Transverse colon (tissue), 4 donors: ENCODE measurements at regions not wholly inside any gene's neighbourhood (a gene's known extent, or its start where the extent isn't known, plus 50 kb on each side); places are given as distances from the start of the nearest gene placed in this dataset.
"Not testable (repeated sequence)": the region's sequence is repeated elsewhere in the genome, so short reads cannot be mapped to it uniquely, and the experiment has no call there.

Experiments
- EP300 ChIP-seq: sonication (generic); formaldehyde crosslinking; IDR thresholded peaks from one replicate; pipeline ENCODE4 v1.6.1; 2017; ENCODE audit warnings: antibody characterized with exemption, low read depth
- POLR2A ChIP-seq: fragments of 450-650 bp; IDR thresholded peaks from one replicate; pipeline ENCODE4 v1.6.1; 2016; ENCODE audit warnings: antibody characterized with exemption, mild to moderate bottlenecking, moderate library complexity
- POLR2AphosphoS5 ChIP-seq, 3 donors: sonication (generic); formaldehyde crosslinking; IDR thresholded peaks; one replicate each; pipeline ENCODE4 v1.6.1; 2016; ENCODE audit warnings: antibody characterized with exemption in 3 of 3
- TF ChIP-seq, protein P1 (sequence below), 5 experiments: fragments of 200-600 bp in 3 of 5; fragments of 450-650 bp in 2 of 5; sonication (generic) in 3 of 5; IDR thresholded peaks; 1 replicate in 2 of 5; 2 replicates in 3 of 5; pipeline ENCODE4 v1.5.1; 2016 to 2017; ENCODE audit warnings: antibody characterized with exemption in 5 of 5, inconsistent platforms in 3 of 5, mild to moderate bottlenecking in 2 of 5, moderate library complexity in 1 of 5

DNA sequence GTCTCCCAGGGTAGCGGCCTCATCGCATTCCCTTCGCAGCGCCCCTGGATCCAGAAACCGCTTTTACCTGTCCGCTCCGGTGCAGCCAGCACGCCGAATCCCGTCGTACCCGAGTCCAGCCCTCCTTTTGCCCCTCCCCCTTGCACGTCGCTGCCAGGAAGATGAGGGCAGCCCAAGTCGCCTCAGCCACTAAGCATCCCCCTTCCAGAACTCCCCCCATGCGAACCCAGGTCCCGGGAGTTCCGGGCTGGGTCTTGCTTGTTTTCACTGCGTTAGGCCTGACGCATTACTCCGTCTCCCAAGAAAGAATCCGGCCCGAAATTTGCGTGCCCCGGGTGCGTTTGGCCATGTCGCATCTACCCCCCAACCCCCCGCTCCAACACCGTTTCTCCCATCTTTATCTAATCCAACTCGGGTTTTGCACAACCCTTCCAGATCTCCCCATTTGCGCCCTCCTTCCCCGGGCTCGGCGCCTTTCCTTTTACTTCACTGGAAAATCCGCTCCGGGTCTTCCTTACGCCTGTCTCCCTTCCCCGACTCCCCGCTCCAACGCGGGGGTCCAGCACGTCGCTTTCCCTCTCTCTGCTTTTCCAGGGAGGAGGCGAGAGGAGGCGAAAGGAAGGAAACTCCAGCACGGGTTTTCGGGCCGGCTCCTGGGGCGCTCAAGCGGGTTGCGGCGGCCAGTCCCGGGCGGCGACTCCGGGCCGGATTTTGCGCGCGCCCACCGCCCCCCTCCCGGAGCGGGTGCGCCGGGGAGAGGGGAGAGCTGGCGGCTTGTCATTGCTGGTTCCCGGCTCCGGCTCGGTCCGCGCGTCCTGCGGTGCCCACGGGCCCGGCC lies 116.0 kb downstream of the CRLF3 start:
- TF ChIP-seq, protein P1, sequence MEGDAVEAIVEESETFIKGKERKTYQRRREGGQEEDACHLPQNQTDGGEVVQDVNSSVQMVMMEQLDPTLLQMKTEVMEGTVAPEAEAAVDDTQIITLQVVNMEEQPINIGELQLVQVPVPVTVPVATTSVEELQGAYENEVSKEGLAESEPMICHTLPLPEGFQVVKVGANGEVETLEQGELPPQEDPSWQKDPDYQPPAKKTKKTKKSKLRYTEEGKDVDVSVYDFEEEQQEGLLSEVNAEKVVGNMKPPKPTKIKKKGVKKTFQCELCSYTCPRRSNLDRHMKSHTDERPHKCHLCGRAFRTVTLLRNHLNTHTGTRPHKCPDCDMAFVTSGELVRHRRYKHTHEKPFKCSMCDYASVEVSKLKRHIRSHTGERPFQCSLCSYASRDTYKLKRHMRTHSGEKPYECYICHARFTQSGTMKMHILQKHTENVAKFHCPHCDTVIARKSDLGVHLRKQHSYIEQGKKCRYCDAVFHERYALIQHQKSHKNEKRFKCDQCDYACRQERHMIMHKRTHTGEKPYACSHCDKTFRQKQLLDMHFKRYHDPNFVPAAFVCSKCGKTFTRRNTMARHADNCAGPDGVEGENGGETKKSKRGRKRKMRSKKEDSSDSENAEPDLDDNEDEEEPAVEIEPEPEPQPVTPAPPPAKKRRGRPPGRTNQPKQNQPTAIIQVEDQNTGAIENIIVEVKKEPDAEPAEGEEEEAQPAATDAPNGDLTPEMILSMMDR (IDR thresholded peaks at IDR 0.05): peak in 1 of 5 experiments; percentile 3
- TF ChIP-seq EP300, POLR2A: not testable (repeated sequence)
- TF ChIP-seq POLR2AphosphoS5 (IDR thresholded peaks at IDR 0.05): peak; percentile 20 to 45 (median 26)
